B cell (primary cell): ENCODE measurements at regions not wholly inside any gene's neighbourhood (a gene's known extent, or its start where the extent isn't known, plus 50 kb on each side); places are given as distances from the start of the nearest gene placed in this dataset.

Experiments used
- CTCF ChIP-seq: fragments of 200-600 bp; IDR thresholded peaks from one replicate; pipeline ENCODE4 v1.8.0; 2022; ENCODE audit warnings: antibody characterized with exemption, mild to moderate bottlenecking
- EZH2 ChIP-seq: IDR thresholded peaks from 2 replicates; pipeline ENCODE4 v1.6.1; 2012; ENCODE audit warnings: borderline replicate concordance, low read depth, mild to moderate bottlenecking, moderate library complexity, low read length; ENCODE audit not compliant: insufficient read depth, poor library complexity, severe bottlenecking

- TF ChIP-seq CTCF (no peak), EZH2 (no peak)
Measured at GRCh38 chr10:59432207-59432900, 70.0 kb upstream of the FAM13C start.
